ENCODE measurements at regions not wholly inside any gene's neighbourhood (a gene's known extent, or its start where the extent isn't known, plus 50 kb on each side); places are given as distances from the start of the nearest gene placed in this dataset.
"Not testable (repeated sequence)": the region's sequence is repeated elsewhere in the genome, so short reads cannot be mapped to it uniquely, and the experiment has no call there.

DNA sequence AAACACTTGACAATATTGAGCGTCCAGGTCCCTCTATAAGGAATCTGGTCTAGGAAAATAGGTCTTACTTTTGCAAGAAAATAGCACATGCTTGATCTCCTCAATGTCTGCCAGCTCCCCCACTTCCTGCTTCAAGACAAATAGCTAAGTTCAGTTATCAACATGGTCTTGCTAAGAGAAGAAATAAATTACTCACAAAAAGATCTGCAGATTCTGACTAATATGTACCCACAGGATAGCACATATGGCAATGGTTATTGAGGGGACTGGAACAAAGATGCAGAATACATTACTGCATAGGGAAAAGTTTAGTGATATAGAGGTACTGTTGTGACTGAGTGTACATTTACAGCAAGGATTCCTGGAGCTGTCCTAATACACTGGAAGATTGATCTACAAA is 457.5 kb upstream of the GRID2 start:
- H3K27me3 Mint-ChIP-seq (ENCODE audit: low read depth): no peaks in the 10 kb centered on the region
- no peaks in the 10 kb centered on the region for H3K9me3 Mint-ChIP-seq
- TF ChIP-seq, protein P1, sequence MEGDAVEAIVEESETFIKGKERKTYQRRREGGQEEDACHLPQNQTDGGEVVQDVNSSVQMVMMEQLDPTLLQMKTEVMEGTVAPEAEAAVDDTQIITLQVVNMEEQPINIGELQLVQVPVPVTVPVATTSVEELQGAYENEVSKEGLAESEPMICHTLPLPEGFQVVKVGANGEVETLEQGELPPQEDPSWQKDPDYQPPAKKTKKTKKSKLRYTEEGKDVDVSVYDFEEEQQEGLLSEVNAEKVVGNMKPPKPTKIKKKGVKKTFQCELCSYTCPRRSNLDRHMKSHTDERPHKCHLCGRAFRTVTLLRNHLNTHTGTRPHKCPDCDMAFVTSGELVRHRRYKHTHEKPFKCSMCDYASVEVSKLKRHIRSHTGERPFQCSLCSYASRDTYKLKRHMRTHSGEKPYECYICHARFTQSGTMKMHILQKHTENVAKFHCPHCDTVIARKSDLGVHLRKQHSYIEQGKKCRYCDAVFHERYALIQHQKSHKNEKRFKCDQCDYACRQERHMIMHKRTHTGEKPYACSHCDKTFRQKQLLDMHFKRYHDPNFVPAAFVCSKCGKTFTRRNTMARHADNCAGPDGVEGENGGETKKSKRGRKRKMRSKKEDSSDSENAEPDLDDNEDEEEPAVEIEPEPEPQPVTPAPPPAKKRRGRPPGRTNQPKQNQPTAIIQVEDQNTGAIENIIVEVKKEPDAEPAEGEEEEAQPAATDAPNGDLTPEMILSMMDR (IDR thresholded peaks at IDR 0.05; ENCODE audit: unreplicated experiment in 3 of 3): no peak
- peak overlapping the region in 1 of 3 experiments; percentile 7 for H3K27ac Mint-ChIP-seq
- H3K4me3 Mint-ChIP-seq: no peak overlapping the region
- H3K4me1 Mint-ChIP-seq: no peaks in the 10 kb centered on the region
- H3K36me3 Mint-ChIP-seq (ENCODE audit: low read depth): no peaks in the 10 kb centered on the region

DNA sequence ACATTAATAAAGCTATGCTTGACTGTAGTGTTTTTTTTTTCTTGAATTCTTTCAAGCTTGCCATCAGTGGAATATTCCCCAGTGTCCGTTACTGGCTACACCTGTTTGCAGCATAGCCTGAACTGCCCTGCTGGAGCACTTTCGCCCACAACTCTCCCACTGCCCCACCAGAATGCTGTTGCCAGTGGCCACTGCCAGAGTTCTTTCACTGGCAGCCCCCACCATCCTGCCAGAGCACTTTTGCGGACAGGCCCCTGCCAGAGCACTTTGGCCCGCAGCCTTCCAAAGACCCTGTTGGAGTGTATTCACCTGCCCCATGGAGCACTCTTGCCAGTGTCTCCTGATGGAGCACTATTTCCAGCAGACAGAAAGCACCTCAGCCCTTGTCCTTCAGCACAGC is 452.3 kb upstream of the GRID2 start:
- Mint-ChIP-seq H3K27me3 (ENCODE audit: low read depth) (no peaks in the 10 kb centered on the region), H3K27ac (no peak overlapping the region), H3K9me3 (no peaks in the 10 kb centered on the region), H3K4me3 (no peak overlapping the region), H3K4me1 (no peaks in the 10 kb centered on the region), H3K36me3 (ENCODE audit: low read depth) (no peaks in the 10 kb centered on the region)
- TF ChIP-seq, protein P1 (IDR thresholded peaks at IDR 0.05; ENCODE audit: unreplicated experiment in 3 of 3): no peak

GRCh38 chr4:91887926-91888325 is 415.8 kb upstream of the GRID2 start:
- TF ChIP-seq, protein P1 (IDR thresholded peaks at IDR 0.05; ENCODE audit: unreplicated experiment in 3 of 3): no peak
- no peak overlapping the region for H3K27ac Mint-ChIP-seq
- no peaks in the 10 kb centered on the region for H3K36me3 Mint-ChIP-seq (ENCODE audit: low read depth)
- H3K4me1 Mint-ChIP-seq: no peaks in the 10 kb centered on the region
- H3K27me3 Mint-ChIP-seq (ENCODE audit: low read depth): no peaks in the 10 kb centered on the region
- no peak overlapping the region for H3K4me3 Mint-ChIP-seq
- H3K9me3 Mint-ChIP-seq: no peaks in the 10 kb centered on the region

GRCh38 chr4:91891217-91891616 is 412.5 kb upstream of the GRID2 start:
- H3K4me3 Mint-ChIP-seq; H3K36me3 Mint-ChIP-seq (ENCODE audit: low read depth); H3K9me3 Mint-ChIP-seq; H3K27me3 Mint-ChIP-seq (ENCODE audit: low read depth); H3K27ac Mint-ChIP-seq; H3K4me1 Mint-ChIP-seq: not testable (repeated sequence)

- Mint-ChIP-seq H3K9me3 (no peaks in the 10 kb centered on the region), H3K27me3 (ENCODE audit: low read depth) (no peaks in the 10 kb centered on the region), H3K4me1 (no peaks in the 10 kb centered on the region), H3K36me3 (ENCODE audit: low read depth) (no peaks in the 10 kb centered on the region), H3K4me3 (no peak overlapping the region), H3K27ac (no peak overlapping the region)
- TF ChIP-seq, protein P1 (IDR thresholded peaks at IDR 0.05; ENCODE audit: unreplicated experiment in 3 of 3): no peak
These were observed 409.8 kb upstream of the GRID2 start for GRCh38 chr4:91894006-91894405.

DNA sequence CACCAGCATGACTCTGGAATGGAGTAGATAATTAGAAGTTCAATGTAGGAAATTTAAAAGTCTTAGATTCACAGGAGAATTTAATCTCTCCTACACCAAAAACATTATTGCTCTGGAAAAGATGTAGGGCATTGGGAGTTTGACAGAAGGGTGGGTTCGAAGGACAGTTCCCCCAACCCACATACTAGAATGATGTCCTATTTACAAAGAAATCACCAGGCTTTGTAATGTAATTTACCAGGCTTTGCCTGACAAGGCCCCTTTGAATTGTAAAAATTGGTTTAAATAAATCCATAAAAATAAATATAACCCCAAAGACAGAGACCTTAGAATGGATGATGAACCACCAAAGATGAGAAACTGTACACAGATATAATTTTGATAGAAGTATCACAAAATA is 399.2 kb upstream of the GRID2 start:
- H3K4me1 Mint-ChIP-seq: no peaks in the 10 kb centered on the region
- no peaks in the 10 kb centered on the region for H3K36me3 Mint-ChIP-seq (ENCODE audit: low read depth)
- H3K9me3 Mint-ChIP-seq: no peaks in the 10 kb centered on the region
- no peak overlapping the region for H3K27ac Mint-ChIP-seq
- no peak overlapping the region for H3K4me3 Mint-ChIP-seq
- TF ChIP-seq, protein P1 (IDR thresholded peaks at IDR 0.05; ENCODE audit: unreplicated experiment in 3 of 3): no peak
- no peaks in the 10 kb centered on the region for H3K27me3 Mint-ChIP-seq (ENCODE audit: low read depth)

Data from nephron (organoid).